ENCODE measurements at regions not wholly inside any gene's neighbourhood (a gene's known extent, or its start where the extent isn't known, plus 50 kb on each side); places are given as distances from the start of the nearest gene placed in this dataset.

DNA sequence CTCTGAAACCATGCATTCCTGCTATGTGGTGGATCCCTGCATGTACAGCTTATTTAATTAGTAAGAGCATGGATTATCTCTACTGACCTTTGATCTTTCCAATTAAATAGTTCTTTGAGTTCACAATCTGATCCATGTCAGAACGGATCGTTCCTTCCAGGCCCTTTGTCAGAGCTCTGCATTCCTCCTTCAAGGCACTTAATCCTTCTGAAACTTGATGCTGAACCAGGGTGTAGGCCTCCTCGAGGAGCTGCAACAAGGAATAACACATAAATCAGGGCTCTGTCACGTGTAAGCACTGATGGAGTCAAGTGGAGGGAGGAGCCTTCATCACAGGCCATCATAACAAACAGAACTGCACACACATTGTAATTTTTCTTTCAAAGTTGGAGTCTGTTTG is 68.4 kb upstream of the EDEM3 start:
- no peak overlapping the region for H3K27ac ChIP-seq (ENCODE audit: low read length)
- no TSS peak for BruUV-seq (replicated peaks)
- no peaks in the 10 kb centered on the region for H3K4me1 ChIP-seq (ENCODE audit: control insufficient read depth, insufficient read depth, low read length)
- H3K27me3 ChIP-seq (ENCODE audit: control insufficient read depth, insufficient read depth, low read length): no peaks in the 10 kb centered on the region
- ATAC-seq (no peak), DNase-seq (ENCODE audit: low read depth, low spot score) (no peak)
- ChIA-PET POLR2A (no interaction called here), CTCF (no interaction called here)
- TF ChIP-seq POLR2AphosphoS5 (IDR thresholded peaks at IDR 0.05; ENCODE audit: low read depth, low read length) (no peak), SIN3A (IDR thresholded peaks at IDR 0.05; ENCODE audit: borderline replicate concordance, insufficient read depth, low read depth, low read length) (no peak), TCF7L2 (IDR thresholded peaks at IDR 0.05; ENCODE audit: low read depth, low read length) (no peak)
- TF ChIP-seq, protein P1, sequence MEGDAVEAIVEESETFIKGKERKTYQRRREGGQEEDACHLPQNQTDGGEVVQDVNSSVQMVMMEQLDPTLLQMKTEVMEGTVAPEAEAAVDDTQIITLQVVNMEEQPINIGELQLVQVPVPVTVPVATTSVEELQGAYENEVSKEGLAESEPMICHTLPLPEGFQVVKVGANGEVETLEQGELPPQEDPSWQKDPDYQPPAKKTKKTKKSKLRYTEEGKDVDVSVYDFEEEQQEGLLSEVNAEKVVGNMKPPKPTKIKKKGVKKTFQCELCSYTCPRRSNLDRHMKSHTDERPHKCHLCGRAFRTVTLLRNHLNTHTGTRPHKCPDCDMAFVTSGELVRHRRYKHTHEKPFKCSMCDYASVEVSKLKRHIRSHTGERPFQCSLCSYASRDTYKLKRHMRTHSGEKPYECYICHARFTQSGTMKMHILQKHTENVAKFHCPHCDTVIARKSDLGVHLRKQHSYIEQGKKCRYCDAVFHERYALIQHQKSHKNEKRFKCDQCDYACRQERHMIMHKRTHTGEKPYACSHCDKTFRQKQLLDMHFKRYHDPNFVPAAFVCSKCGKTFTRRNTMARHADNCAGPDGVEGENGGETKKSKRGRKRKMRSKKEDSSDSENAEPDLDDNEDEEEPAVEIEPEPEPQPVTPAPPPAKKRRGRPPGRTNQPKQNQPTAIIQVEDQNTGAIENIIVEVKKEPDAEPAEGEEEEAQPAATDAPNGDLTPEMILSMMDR (IDR thresholded peaks at IDR 0.05): no peak
- TF ChIP-seq, protein P2, sequence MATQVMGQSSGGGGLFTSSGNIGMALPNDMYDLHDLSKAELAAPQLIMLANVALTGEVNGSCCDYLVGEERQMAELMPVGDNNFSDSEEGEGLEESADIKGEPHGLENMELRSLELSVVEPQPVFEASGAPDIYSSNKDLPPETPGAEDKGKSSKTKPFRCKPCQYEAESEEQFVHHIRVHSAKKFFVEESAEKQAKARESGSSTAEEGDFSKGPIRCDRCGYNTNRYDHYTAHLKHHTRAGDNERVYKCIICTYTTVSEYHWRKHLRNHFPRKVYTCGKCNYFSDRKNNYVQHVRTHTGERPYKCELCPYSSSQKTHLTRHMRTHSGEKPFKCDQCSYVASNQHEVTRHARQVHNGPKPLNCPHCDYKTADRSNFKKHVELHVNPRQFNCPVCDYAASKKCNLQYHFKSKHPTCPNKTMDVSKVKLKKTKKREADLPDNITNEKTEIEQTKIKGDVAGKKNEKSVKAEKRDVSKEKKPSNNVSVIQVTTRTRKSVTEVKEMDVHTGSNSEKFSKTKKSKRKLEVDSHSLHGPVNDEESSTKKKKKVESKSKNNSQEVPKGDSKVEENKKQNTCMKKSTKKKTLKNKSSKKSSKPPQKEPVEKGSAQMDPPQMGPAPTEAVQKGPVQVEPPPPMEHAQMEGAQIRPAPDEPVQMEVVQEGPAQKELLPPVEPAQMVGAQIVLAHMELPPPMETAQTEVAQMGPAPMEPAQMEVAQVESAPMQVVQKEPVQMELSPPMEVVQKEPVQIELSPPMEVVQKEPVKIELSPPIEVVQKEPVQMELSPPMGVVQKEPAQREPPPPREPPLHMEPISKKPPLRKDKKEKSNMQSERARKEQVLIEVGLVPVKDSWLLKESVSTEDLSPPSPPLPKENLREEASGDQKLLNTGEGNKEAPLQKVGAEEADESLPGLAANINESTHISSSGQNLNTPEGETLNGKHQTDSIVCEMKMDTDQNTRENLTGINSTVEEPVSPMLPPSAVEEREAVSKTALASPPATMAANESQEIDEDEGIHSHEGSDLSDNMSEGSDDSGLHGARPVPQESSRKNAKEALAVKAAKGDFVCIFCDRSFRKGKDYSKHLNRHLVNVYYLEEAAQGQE (IDR thresholded peaks at IDR 0.05; ENCODE audit: insufficient read depth in 1 of 2, low read depth in 2 of 2, low read length in 1 of 2): no peak
- no peaks in the 10 kb centered on the region for H3K36me3 ChIP-seq (ENCODE audit: control insufficient read depth, insufficient read depth, low read length)
- no peak overlapping the region for H3K4me3 ChIP-seq (ENCODE audit: low read depth in 2 of 2, low read length in 2 of 2)
- in situ Hi-C loops (cut with HindIII; ENCODE audit: low pct_unique_long_range_greater_than_20kb, low sequenced_read_pairs) (no loop called here), intact Hi-C loops (cut with micrococcal nuclease; ENCODE audit: unreplicated experiment) (no loop called here)
- H3K9me3 ChIP-seq (ENCODE audit: control insufficient read depth, insufficient read depth, low read depth, low read length): no peaks in the 10 kb centered on the region

DNA sequence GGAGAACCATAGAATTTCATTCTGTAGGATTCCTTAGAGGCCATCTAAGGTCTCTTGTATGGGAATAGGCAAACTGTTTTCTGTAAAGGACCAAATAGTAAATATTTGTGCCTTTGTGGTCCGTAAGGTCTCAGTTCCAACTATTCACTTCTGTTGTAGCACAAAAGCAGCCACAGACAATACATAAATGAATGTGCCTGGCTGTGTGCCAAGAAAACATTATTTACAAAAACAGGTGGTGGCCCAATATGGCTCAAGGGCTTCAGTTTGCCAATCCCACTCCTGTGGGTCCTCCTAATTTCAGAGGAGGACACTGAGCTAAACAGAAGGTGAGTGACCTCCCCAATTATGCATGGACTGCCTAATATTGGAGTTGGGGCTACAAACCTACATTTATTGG is 67.6 kb upstream of the EDEM3 start:
- in situ Hi-C loops (cut with HindIII; ENCODE audit: low pct_unique_long_range_greater_than_20kb, low sequenced_read_pairs): no loop called here
- no peak for TF ChIP-seq TCF7L2 (IDR thresholded peaks at IDR 0.05; ENCODE audit: low read depth, low read length)
- TF ChIP-seq, protein P1 (IDR thresholded peaks at IDR 0.05): no peak
- no peak for TF ChIP-seq POLR2AphosphoS5 (IDR thresholded peaks at IDR 0.05; ENCODE audit: low read depth, low read length)
- TF ChIP-seq, protein P2 (IDR thresholded peaks at IDR 0.05; ENCODE audit: insufficient read depth in 1 of 2, low read depth in 2 of 2, low read length in 1 of 2): no peak
- TF ChIP-seq SIN3A (IDR thresholded peaks at IDR 0.05; ENCODE audit: borderline replicate concordance, insufficient read depth, low read depth, low read length): no peak
- Histone ChIP-seq H3K27me3 (ENCODE audit: control insufficient read depth, insufficient read depth, low read length) (no peaks in the 10 kb centered on the region), H3K9me3 (ENCODE audit: control insufficient read depth, insufficient read depth, low read depth, low read length) (no peaks in the 10 kb centered on the region), H3K36me3 (ENCODE audit: control insufficient read depth, insufficient read depth, low read length) (no peaks in the 10 kb centered on the region), H3K4me1 (ENCODE audit: control insufficient read depth, insufficient read depth, low read length) (no peaks in the 10 kb centered on the region), H3K27ac (ENCODE audit: low read length) (no peak overlapping the region), H3K4me3 (ENCODE audit: low read depth in 2 of 2, low read length in 2 of 2) (no peak overlapping the region)
- DNase-seq (ENCODE audit: low read depth, low spot score): no peak
- ChIA-PET CTCF (no interaction called here), POLR2A (no interaction called here)
- no TSS peak for BruUV-seq (replicated peaks)
- intact Hi-C loops (cut with micrococcal nuclease; ENCODE audit: unreplicated experiment): no loop called here
- ATAC-seq: no peak

All from Panc1 (cell line).